Keratinocyte (primary cell): ENCODE measurements at regions not wholly inside any gene's neighbourhood (a gene's known extent, or its start where the extent isn't known, plus 50 kb on each side); places are given as distances from the start of the nearest gene placed in this dataset.

Experiments
- EZH2 ChIP-seq: IDR thresholded peaks from one replicate; pipeline ENCODE4 v1.6.1; 2012; ENCODE audit warnings: inconsistent platforms, mild to moderate bottlenecking, low read length, moderate library complexity
- TF ChIP-seq, protein P1 (sequence below), 3 experiments: IDR thresholded peaks in 1 of 3; conservative IDR thresholded peaks in 1 of 3; optimal IDR thresholded peaks in 1 of 3; 2 replicates in 2 of 3; 3 replicates in 1 of 3; pipeline versions ENCODE3 to v1.5.1; 2011; ENCODE audit warnings: low read length in 3 of 3, mild to moderate bottlenecking in 3 of 3, moderate library complexity in 2 of 3, control low read depth in 1 of 3, inconsistent platforms in 1 of 3; ENCODE audit not compliant: insufficient read depth in 2 of 3; ENCODE audit errors: extremely low read depth in 1 of 3

GRCh38 chr5:179413086-179413690, 67.9 kb upstream of the ADAMTS2 start:
- TF ChIP-seq, protein P1, sequence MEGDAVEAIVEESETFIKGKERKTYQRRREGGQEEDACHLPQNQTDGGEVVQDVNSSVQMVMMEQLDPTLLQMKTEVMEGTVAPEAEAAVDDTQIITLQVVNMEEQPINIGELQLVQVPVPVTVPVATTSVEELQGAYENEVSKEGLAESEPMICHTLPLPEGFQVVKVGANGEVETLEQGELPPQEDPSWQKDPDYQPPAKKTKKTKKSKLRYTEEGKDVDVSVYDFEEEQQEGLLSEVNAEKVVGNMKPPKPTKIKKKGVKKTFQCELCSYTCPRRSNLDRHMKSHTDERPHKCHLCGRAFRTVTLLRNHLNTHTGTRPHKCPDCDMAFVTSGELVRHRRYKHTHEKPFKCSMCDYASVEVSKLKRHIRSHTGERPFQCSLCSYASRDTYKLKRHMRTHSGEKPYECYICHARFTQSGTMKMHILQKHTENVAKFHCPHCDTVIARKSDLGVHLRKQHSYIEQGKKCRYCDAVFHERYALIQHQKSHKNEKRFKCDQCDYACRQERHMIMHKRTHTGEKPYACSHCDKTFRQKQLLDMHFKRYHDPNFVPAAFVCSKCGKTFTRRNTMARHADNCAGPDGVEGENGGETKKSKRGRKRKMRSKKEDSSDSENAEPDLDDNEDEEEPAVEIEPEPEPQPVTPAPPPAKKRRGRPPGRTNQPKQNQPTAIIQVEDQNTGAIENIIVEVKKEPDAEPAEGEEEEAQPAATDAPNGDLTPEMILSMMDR (optimal IDR thresholded peaks at IDR 0.05 in 1 of 3, IDR thresholded peaks at IDR 0.05 in 1 of 3, conservative IDR thresholded peaks at IDR 0.05 in 1 of 3; ENCODE audit: extremely low read depth in 1 of 3, insufficient read depth in 2 of 3, low read length in 3 of 3), result no peak
- TF ChIP-seq EZH2, result no peak
